ENCODE measurements at regions not wholly inside any gene's neighbourhood (a gene's known extent, or its start where the extent isn't known, plus 50 kb on each side); places are given as distances from the start of the nearest gene placed in this dataset.

- no peak for DNase-seq
Measured at GRCh38 chr11:98793276-98793675, 227.5 kb upstream of the CNTN5 start.

- no peak for DNase-seq
Measured at GRCh38 chr11:98798333-98798732, 222.4 kb upstream of the CNTN5 start.

GRCh38 chr11:98800696-98801095 lies 220.1 kb upstream of the CNTN5 start:
- no peak for DNase-seq

GRCh38 chr11:98828986-98829708 lies 191.6 kb upstream of the CNTN5 start:
- no peak for DNase-seq

GRCh38 chr11:98829971-98830370 lies 190.8 kb upstream of the CNTN5 start:
- no peak for DNase-seq

- no peak for DNase-seq
Measured at GRCh38 chr11:98834776-98835175, 186.0 kb upstream of the CNTN5 start.

GRCh38 chr11:98835335-98835734 lies 185.4 kb upstream of the CNTN5 start:
- DNase-seq, result no peak

GRCh38 chr11:98836156-98836555 lies 184.6 kb upstream of the CNTN5 start:
- no peak for DNase-seq

GRCh38 chr11:98842187-98842586 lies 178.6 kb upstream of the CNTN5 start:
- DNase-seq, result no peak

- no peak for DNase-seq
Measured at GRCh38 chr11:98862169-98862568, 158.6 kb upstream of the CNTN5 start.

GRCh38 chr11:98871690-98872089 lies 149.1 kb upstream of the CNTN5 start:
- no peak for DNase-seq

GRCh38 chr11:98874050-98874449 lies 146.7 kb upstream of the CNTN5 start:
- DNase-seq, result no peak

- no peak for DNase-seq
Measured at GRCh38 chr11:98895936-98896335, 124.8 kb upstream of the CNTN5 start.

- no peak for DNase-seq
Measured at GRCh38 chr11:98940913-98941312, 79.8 kb upstream of the CNTN5 start.

GRCh38 chr11:98944461-98944860 lies 76.3 kb upstream of the CNTN5 start:
- DNase-seq, result no peak

- DNase-seq, result no peak
Measured at GRCh38 chr11:98952107-98952506, 68.6 kb upstream of the CNTN5 start.

GRCh38 chr11:98955551-98955950 lies 65.2 kb upstream of the CNTN5 start:
- DNase-seq, result no peak

- no peak for DNase-seq
Measured at GRCh38 chr11:98964146-98964545, 56.6 kb upstream of the CNTN5 start.

- DNase-seq, result no peak
Measured at GRCh38 chr11:98965358-98965757, 55.4 kb upstream of the CNTN5 start.

- DNase-seq, result no peak
Measured at GRCh38 chr11:98965775-98966174, 55.0 kb upstream of the CNTN5 start.

- no peak for DNase-seq
Measured at GRCh38 chr11:98967005-98967404, 53.7 kb upstream of the CNTN5 start.

Data from CD4-positive, alpha-beta T cell treated with Interleukin-4 for 4 hours (primary cell).